HG02852 (cell line): ENCODE measurements at regions not wholly inside any gene's neighbourhood (a gene's known extent, or its start where the extent isn't known, plus 50 kb on each side); places are given as distances from the start of the nearest gene placed in this dataset.
"Not testable (repeated sequence)": the region's sequence is repeated elsewhere in the genome, so short reads cannot be mapped to it uniquely, and the experiment has no call there.

Source experiments
- ATAC-seq: cut with Tn5 transposase; IDR thresholded peaks from one replicate; pipeline ENCODE4 v1.9.1; 2021; ENCODE audit warnings: mild to moderate bottlenecking, moderate library complexity; ENCODE audit not compliant: unreplicated experiment

DNA sequence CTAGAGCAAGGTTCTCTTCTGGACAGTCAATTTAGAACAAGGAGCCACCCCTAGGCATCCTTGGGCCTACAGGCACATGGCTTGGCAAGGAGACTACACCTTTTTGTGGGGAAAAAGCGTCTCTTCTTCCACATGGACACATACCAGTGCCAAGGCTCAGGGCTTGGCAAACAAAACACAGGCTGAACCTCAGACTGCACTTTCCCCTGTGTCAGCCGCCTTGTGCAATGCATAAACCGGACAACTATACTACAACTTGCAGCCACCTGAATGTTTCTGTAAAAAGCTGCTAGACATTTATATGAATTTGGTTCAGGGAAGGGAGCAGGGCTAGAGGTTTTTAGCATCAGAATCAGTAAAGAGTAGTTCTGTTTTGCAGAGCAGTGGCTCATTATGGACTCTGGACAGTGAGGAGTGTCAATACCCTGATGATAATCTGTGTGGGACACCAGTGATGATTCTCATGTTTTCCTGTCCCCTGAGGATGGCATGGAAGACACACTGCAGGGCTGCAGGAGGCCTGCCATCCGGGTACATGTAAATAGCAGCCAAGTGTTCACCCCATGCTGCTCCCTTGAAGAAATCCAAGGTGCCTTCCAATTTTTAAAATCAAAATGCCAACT lies 118.9 kb downstream of the GATA3 start:
- no peak for ATAC-seq

DNA sequence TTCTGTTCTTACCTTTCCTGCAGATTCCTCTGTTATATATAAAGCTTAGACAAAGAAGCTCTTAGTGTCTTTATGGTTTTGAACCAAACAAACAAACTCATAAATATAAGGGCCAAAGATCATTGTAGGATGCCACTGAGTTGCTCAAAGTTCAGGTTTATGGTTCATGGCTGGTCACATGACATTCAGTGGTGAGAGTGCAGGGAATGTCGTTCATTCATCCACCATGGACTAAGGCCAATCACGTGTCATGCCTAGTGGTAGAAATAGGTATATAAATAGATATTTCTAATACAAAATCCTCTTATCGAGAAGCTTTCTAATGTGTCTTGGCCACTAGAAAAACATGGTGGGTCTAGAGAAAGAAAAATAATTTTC lies 119.4 kb downstream of the GATA3 start:
- ATAC-seq = no peak

DNA sequence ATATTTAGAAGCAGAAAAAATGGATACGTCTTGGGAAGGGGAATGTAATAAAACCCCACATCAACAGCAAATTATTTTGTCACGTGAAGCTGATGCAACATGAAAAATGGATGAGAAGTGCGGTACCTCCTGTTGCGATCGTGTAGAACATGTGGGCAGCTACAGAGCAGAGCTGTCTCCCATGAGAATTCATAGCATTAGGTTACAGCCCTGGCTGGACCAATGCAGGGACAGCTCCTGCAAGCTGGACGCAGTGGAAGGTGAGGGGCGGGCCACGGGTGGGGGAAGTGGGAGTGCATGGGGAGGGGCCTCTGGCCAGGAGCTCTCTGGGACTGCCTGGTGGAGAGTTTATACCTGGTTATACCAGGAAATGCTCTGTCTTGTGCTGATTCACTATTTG lies 120.3 kb downstream of the GATA3 start:
- ATAC-seq = no peak

DNA sequence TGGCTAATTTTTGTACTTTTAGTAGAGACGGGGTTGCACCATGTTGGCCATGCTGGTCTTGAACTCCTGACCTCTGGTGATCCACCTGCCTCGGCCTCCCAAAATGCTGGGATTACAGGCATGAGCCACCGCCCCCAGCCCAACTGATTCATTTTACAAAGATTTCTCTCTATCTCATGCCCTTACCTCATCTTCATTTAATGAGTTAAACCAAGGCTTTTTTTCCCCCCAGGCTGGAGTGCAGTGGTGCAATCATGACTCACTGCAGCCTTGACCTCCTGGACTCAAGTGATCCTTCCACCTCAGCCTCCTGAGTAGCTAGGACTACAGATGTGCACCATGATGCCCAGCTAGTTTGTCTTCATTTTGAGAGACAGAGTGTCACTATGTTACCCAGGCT lies 123.0 kb downstream of the GATA3 start:
- ATAC-seq = not testable (repeated sequence)

DNA sequence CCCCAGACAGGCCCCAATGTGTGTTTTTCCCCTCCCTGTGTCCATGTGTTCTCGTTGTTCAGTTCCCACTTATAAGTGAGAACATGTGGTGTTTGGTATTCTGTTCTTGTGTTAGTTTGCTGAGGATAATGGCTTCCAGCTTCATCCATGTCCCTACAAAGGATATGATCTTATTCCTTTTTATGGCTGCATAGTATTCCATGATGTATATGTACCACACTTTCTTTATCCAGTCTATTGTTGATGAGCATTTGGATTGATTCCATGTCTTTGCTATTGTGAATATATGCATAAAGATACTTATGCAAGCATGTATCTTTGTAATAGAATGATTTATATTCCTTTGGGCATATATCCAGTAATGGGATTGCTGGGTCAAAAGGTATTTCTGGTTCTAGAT lies 125.3 kb downstream of the GATA3 start:
- not testable (repeated sequence) for ATAC-seq

DNA sequence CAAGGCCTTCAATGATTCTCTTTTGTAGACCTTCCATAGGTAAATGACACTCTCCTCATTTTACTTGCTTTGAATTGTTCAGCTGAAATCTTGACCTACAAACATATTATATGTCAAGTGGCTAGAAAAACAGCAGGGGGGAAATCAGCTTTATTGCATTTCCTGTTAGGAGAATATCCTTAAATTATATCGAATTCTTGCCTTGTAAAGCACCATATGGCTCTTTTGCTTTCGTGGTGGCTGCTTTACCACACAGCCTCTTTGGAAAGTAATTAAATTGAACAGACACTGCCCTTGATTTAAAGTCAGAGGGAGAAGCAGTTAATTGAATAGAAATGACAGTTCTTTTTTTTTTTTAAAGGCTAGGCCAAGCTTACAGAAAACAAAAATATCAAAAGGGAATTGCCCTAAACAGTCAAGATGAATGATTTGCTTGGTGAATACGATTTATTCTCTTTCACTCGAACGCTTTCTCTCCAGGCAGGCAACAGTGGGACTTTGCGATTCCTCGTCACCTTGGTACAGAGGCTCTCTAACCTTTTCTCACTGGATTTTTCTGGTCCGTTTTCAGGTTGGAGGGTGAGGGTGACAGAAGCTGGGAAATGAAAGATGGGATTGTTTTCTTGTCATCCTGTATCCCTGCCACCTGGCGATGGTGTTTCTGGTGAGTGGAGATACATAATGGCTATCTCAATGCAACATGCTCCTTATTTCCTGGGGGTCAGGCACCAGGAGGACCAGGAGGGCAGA lies 126.0 kb downstream of the GATA3 start:
- ATAC-seq = no peak

DNA sequence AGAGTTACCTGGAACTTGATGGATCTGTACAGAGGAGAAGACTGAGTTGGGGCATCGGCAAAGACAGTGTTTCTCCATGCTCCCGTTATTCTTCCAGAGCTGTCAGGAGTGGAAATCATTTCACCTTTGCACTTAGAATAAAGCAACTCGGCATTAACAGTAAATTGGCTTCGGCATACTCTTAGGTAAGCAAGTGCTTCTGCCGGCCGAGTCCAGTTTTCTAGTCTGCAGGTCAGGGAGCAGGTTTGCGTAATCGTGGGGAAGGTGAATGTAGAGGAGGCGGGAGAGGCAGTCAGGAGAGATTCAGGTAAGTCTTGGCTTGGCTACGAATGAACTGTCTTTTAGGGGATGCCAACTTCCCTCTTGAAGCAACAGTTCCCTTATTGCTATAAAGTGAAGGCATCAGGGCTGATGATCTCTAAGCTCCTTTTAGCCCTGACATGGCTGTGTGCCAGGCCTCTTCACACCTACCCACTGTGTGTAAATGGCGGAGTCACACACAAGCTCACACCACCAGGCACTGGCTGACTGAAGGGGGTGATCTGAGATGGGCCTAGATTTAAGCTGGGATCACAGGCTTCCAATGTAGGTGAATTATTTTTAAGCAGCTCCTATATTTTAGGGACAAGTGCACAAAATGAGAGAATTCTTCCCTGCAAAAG lies 127.1 kb downstream of the GATA3 start:
- ATAC-seq = no peak

DNA sequence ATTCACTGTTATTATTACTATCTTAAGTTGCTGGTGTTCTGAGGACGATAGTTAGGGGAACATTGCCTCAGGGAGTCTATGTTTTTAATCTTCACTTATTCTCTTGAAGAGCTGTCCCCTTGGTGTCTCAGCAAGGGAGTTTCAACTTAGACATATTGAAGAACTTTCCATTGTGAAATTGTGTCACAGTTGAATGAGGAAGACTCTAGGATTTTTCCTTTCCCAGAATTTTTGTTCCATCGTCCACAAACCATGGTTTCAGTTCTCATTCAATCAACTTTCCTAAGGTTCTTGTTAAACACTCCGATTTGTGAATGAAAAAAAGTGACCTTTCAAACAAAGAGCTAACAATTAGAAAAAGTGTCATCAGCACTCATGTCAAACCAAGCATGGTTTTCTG lies 128.3 kb downstream of the GATA3 start:
- ATAC-seq = no peak

DNA sequence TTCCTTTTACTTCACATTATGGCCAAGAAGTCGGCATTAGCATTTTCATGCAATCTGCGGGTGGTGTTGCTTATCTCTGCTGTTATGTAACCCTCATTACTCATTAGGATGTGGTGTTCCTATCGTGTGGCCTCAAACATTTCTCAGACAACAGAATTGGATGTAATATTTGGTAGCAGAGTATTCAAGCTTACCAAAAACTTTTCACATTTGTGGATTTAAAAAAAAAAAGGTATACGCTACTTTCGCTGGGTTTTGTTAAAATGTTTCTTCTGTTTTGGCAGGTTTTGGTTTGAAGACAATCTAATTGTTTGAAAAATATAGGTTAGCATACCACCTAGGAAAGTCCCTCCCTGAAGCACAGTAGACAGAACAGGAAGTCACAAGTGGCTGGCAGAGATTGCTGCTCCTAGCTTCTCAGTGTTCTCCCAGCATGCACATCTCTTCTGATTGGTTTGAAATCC lies 128.8 kb downstream of the GATA3 start:
- ATAC-seq = peak; percentile 80

DNA sequence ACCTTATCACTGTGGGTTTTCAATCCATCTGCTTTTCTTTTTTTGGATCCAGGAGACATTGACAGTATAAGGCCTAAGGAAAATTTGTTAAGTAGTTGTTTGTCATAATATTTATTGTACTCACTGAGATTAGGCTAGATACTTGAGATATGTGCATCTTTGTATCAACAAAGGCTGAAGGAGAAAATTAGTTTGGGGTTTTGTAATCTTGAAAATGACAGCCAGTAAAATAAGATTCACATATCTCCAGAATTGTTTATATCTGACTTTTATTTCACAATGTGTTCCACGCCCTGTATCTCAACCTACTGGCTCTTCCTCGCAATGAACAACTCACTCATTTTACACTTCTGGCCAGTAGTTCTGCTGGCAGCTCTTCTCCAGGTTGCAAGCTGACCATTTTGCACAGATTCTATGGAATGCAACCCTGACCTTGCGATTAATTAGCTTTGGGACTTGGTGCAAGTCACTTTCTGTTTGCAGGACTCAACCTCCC lies 132.7 kb downstream of the GATA3 start:
- ATAC-seq = no peak

DNA sequence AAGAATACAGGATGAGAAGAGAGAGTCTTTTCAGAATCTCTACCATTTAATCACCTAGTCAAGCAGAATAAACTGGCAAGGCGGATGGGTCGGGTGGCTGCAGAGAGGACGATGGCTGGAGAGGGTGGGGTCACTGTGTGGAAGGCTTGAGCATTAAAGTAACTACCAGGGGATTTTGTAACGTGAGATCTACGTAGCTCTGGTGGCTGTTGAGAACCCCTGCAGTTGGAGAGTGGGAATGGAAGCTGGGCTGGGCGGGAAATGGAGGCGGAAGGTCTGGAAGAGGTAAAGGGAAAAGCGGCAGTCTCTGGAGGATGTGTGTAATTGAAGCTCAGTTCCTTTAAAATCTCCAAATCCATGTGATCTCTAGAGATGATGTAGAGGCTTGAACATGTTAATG lies 135.0 kb downstream of the GATA3 start:
- no peak for ATAC-seq

DNA sequence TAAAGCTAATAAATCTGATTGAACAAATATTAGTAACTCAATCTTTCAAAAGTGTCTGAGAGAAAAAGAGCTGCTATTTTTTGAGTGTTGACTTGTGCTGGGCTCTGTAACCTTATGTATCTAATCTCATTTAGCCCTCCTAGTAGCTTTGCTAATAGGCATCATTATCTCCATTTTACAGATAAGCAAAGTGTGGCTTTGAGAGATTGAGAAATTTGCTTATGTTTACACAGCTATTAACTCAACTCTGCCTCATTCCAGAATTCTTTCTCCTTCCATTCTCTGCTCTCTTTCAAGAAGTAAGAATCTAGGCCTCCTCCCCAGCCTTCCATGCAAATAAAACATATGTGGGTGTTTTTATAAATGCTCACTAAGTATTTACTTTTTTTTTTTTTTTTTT lies 137.8 kb downstream of the GATA3 start:
- no peak for ATAC-seq

DNA sequence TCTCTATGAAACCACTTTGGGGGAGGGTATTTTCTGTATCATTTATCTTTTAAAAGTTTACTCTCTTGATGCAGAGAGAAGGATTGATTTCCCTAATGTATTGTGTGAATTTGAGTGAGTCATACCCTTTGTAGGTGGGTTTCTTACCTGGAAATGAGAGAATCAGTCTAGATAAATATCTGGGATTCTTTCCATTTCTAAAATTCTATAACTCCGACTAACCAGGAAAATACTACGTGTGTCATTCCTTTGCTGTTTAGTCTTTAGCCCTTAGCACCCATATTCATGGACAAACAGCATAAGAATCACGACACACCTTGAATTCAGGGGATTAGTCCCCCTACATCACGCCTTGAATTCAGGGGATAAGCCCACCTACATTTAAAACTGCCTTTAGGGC lies 139.1 kb downstream of the GATA3 start:
- no peak for ATAC-seq

DNA sequence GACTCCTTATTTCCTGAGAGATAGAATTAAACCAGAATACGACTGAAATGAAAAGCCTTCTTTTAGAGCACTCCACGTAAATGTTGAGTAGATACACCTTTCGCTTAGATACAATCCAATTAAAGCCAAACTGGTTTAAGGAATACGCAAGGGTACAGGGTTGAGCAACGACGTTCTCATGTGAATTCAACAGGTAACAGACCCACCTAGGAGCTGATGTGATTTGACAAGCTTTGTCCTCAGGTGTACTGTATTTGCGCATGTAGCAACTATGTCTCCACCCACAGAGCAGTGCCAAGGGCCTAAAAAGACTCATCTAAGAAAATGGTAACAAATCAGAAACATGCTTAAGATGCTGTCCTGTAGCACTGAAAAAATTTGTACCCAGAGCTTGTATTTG lies 139.6 kb downstream of the GATA3 start:
- ATAC-seq = no peak

DNA sequence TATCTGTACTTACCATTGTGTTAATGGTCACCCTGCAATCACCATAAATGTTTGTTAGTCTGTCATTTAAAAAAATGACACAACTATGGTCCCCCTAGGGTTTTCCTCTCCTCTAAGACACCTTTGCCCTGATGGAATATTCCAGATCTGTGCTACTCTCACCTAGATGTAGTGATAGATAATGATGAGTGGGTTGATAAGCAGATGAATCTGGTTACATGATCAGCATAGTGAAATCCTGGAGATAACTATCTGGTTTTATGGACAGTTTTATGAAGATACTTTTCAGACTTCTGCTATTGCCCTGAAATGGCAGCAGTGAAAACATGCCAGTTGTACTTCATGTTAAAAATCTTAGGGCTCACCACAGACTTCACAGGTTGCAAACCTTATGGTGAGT lies 152.4 kb downstream of the GATA3 start:
- ATAC-seq = no peak

DNA sequence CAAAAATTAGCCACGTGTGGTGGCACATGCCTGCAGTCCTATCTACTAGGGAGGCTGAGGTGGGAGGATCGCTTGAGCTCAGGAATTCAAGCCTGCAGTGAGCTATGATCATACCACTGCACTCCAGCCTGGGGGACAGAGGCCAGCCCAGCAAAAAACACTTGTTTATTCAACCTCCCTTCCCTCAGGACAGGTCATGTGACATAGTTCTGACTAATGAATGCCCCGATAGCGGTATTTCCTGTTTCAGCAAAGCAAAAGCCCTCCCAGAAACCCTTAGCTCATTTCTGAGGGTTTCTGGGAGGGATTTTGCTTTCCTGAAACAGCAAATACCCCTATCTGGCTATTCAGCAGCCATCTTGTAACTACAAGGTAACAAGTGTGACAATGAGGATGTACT lies 157.1 kb downstream of the GATA3 start:
- ATAC-seq = no peak

DNA sequence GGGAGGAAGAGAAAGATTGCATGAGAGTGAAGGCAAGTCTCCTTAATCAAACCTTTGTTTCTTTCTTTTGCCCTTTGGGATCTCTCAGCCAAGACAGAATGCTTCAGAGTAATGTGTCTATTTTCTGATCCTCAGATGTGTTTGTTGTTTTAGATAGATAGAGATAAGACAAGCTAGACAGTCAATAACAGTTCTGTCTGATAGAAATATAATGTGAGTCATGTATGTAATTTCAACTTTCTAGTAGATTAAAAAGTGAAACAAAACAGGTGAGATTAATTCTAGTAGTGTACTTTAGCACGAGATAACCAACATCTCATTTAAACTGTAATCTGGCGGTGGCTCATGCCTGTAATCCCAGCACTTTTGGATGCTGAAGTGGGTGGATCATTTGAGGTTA lies 159.2 kb downstream of the GATA3 start:
- no peak for ATAC-seq

DNA sequence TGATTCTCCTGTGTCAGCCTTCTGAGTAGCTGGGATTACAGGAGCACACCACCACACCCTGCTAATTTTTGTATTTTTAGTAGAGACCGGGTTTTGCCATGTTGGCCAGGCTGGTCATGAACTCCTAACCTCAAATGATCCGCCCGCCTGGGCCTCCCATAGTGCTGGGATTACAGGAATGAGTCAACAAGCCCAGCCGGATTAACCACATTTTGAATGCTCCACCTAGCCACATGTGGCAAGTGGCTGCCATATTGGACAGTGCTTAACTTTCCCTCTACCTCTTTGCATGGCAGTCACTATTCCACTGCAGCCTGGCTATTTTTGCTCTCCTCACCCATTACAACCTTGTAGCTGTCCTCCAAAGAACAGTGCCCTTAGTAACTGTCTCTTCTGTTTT lies 160.1 kb downstream of the GATA3 start:
- no peak for ATAC-seq

DNA sequence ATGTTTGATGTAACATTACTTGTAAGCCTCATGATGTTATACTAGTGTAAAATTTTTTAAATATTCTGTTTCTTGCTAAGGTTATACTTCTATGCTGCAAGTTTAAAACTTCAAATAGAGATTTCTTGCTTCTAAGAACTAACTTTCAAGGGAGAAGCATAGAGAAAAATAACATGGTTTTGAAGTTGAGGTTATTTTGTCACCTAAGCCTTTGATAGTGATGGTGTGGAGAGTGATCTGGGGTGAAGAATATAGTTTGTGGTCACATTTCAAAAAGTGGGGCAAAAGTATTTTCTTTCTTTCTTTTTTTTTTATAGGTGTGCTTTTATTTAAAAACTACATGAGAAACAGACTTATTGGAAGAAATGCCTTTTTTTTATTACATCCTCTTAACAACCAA lies 162.4 kb downstream of the GATA3 start:
- no peak for ATAC-seq

DNA sequence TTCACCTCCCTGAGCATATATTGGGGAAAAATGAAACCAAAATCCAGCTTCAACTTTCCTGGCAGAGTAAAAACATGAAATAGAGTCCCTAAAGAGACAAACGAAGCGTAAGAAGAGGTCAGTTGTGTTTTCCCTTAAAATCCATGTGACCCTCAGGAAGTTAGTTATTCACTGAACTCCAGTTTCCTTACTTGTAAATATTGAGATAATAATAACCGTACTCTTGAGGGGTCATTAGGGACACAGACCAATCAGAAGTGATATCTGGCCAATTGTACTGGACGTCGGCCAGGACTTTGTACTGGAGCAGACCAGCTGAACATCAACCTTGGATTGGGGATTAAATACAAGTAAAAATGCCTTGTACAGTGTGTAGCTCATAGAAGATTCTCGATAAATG lies 167.0 kb downstream of the GATA3 start:
- ATAC-seq = no peak

DNA sequence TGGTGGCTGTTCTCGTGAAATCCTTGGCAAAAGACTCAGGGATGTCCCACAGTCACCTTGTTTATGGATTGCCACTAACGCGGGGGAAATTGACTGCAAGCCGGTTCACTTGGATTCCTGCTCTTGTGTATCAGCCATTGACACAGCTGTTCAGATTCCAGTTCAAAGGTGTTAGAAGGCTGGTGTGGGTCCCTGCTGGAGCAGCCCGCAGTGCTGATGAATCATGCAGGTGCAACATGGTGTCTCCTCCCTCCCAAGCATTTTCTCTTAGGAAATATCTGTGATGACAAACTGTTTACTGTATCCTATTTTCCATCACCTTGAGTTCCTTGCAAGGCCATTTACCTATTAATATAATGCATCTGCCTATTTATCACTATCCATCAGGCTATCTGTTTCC lies 170.1 kb downstream of the GATA3 start:
- no peak for ATAC-seq

DNA sequence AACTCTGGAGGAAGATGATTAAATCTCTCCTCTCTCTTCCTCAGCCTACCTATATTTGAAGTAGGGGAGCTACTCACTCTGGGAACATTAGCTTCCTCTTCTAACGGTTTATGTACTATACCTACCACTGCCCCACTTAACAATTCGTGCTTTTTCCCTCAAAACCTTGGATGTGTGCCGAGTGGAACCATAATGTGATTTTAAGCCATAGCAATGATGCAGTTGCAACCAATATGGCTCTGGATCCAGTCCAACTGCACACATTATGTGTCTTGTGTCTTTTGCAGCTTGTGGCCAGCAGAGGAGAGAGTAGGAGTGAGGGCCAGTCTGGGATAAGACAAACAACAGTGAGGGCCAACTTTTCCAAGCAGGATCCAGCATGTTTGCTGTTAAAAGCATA lies 170.7 kb downstream of the GATA3 start:
- no peak for ATAC-seq
